Hematopoietic multipotent progenitor cell treated with erythropoietin and hydrocortisone succinate and interleukin-3 and kit ligand, for 6 days (in vitro differentiated cells): ENCODE measurements at regions not wholly inside any gene's neighbourhood (a gene's known extent, or its start where the extent isn't known, plus 50 kb on each side); places are given as distances from the start of the nearest gene placed in this dataset.
"Not testable (repeated sequence)": the region's sequence is repeated elsewhere in the genome, so short reads cannot be mapped to it uniquely, and the experiment has no call there.

ENCODE experiments used
- DNase-seq: peaks from one replicate; pipeline ENCODE4 v3.0.0-alpha.2; 2015

DNA sequence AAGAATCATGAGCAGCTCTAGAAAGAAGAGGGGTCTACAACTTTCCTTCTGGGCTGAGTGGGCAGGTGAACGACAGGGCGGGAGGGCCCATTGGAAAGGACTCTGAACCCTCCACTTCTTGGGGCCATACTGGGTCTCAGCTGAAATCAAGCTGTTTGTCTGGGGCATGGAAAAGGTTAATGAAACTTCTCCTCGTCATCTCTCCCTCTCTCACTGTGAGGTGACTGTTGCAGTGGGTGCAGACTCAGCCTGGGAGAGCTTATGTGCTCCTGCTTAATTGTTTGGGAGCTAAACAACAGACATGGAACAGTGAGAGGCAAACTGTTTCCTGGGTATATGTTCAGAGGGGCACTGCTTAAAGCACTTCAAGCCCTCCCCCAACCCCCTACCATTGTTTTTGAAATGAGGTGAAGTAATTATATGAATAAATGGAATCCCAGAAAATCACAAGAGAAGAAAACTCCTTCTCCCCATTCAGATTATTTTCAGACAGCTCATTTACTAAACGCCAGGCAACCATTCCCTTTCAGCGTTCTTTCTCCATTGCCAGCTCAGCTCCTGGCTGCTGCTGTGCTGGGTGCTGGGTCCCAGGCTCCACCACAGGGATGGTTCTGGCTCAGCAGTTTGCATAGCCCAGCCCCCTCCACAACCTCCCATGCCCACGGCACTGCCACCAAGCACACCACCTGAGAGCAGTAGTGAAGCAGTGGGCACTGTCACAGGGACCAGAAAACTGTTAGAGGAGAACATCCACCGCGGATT lies 444.9 kb upstream of the TBL1XR1 start:
- DNase-seq, result no peak

DNA sequence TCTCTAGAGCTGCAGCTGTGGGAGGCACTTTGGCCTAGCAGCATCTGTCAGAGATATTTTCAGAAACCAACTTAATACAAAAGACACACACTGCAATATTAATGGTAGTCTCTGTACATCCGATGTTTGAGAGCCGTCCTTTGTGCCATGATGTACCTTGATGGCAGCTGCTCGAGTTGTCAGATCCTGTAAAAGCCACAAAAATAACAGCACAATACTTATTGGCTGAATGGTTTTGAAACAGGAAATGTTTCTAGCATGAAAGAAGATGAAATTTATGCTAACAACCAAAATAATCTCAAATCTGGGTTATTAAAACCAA lies 445.5 kb upstream of the TBL1XR1 start:
- no peak for DNase-seq

DNA sequence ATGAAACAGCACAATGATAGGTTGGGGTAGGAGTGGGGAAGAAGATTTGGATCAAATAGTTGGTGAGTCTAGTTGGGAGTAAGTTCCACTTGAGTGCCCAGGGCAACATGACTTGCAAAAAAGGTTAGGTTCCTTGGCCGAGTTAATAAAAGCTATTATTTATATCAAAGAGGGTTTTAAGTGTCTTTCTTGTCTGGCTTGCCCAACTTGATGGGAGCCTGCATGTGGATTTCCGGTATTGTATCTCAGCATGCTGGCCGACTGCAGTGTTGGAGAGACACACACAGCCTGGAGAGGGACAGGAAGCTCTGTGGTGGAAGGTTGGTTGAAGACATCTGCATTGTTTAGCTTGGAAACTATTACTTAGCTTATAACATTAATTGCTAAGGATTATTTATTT lies 449.5 kb upstream of the TBL1XR1 start:
- peak; percentile 64 for DNase-seq

DNA sequence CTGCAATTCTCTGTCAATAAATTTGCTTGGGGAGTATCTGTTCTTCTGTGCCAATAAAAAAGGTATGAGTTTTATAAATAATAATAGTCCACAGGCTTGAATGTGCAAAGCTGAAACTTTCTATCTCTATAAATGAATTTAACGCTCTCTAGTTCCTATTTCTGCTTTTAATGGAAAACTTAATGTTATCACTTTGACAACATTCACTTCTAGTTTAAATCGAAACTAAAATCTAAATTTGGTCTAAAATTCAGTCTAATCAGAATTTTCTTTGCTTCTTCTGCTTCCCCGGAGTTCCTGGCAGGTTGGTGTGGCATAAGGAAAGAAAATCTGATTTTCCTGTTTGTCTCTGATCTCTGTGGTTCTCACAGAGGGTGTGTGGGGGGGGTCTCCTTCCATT lies 450.1 kb upstream of the TBL1XR1 start:
- no peak for DNase-seq

DNA sequence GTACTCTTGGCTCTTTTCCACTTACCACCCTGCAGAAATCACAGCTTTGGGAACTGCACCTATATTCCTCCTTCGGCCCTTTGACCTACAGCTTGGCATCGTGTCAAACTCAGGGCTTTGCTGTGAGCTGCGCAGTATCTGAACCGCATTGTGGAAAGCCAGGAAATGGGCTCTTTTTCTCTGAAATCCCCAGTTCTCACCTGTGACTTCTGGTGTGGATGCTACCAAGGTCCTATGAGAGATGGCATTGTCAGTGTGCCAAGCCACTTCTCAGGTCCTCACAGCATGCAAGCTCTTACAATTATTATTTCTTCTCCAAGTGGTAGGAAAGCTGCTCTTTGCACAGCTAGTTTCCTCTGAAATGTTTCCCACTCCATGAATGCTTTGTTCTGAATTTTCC lies 450.6 kb upstream of the TBL1XR1 start:
- no peak for DNase-seq

DNA sequence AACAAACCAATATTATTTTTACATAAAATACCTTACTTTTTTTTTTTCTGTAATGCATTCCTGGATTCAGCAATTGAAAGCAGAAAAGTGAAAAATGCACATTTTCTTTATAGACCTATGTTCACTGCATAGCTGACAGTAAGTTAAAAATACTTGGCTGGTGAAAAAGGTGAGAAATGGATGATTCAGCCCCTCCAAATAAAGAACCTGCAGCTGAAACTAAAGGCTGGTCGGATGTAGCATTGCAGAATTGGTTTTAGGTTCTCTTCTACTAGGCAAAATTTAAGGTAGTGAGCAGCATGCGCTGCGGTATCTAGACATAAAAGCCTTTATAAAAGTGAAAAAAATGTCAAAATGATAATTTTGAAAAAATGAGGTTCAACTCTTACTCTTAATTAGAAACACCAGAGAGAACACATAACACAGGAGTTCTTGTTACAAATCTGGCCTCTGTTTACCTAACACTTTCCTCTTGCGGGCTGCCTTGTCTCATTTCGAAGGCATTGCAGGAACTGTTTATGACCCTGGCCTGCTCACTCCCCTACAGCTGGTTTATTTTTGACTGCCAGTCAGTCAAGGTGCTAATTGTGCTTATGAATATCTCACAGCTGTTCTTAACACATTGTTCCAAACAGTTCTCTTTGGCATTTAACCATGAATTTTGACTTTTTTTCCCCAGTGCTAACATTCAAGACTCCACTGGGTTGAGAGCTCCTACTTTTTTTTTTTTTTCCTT lies 455.4 kb upstream of the TBL1XR1 start:
- no peak for DNase-seq

DNA sequence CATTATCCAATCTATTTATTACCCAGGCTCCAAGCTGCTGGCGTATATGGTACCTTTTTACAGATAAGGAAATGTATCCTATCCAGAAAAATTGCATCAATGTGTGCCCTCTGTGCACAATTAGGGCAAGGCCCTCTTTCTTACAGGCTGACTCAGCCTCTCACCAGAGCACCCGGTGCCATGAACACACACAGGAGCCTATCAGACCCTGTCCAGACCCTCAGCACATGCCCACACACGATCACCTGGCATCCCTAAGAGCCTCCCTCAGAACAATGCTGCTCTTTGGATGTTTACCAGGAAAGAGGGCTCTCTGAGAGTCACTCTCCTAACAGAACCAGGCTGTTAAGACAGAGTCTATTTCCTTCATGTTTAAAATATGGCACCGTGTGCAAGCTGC lies 460.0 kb upstream of the TBL1XR1 start:
- no peak for DNase-seq

DNA sequence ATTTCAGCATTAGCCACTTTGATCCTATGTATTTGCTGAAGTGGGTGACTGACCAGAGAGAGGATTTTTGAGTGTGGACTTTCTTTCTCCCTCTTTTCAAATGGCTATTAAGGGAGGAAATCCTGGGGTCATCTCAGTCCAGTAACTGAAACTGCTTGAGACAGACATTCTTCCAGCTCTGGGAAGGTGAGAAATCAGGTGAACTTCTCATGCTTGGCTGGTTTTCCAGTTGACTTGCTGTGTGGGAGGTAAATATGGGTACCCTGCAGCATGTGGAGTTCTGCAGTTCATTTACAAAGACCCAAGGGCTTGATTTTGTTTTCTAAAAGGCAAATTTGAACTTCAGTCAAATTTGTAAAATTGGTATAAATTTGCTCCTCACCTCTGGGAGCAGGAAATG lies 461.1 kb upstream of the TBL1XR1 start:
- no peak for DNase-seq

DNA sequence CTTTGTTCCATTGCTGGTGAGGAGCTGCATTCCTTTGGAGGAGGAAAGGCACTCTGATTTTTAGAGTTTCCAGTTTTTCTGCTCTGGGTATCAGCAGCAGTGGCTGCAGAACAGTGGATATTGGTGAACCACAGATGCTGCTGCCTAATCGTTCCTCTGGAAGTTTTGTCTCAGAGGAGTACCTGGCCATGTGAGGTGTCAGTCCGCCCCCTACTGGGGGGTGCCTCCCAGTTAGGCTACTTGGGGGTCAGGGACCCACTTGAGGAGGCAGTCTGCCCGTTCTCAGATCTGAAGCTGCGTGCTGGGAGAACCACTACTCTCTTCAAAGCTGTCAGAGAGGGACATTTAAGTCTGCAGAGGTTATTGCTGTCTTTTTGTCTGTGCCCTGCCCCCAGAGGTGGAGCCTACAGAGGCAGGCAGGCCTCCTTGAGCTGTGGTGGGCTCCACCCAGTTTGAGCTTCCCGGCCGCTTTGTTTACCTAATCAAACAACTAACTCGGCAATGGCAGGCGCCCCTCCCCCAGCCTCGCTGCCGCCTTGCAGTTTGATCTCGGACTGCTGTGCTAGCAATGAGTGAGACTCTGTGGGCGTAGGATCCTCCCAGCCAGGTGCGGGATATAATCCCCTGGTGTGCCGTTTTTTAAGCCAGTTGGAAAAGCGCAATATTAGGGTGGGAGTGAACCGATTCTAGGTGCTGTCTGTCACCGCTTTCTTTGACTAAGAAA lies 467.3 kb upstream of the TBL1XR1 start:
- not testable (repeated sequence) for DNase-seq

DNA sequence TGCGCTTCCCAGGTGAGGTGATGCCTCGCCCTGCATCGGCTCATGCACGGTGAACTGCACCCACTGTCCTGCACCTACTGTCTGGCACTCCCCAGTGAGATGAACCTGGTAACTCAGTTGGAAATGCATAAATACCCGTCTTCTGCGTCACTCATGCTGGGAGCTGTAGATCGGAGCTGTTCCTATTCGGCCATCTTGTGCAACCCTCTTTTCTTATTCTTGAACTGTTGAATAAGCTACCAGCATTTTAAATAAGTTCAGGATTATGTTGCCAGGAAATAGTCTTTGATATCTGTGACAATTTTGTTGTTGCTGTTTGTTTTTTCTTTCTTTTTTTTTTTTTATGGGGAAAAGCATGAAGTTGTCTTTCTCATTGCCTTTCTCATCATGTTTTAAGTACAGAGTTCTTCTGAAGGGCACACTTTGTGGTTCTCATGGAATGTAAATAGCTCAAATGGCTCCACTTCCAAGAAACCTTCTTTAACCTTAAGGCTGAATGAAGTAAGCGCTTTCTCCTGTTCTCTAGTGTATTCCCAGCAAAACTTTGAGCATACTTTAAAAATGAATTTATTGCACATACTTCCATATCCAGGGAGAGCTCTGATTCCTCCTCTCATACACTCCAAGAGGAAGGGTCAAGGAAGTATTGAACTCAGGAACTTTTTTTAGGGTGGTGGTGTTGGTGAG lies 468.0 kb upstream of the TBL1XR1 start:
- DNase-seq, result no peak

DNA sequence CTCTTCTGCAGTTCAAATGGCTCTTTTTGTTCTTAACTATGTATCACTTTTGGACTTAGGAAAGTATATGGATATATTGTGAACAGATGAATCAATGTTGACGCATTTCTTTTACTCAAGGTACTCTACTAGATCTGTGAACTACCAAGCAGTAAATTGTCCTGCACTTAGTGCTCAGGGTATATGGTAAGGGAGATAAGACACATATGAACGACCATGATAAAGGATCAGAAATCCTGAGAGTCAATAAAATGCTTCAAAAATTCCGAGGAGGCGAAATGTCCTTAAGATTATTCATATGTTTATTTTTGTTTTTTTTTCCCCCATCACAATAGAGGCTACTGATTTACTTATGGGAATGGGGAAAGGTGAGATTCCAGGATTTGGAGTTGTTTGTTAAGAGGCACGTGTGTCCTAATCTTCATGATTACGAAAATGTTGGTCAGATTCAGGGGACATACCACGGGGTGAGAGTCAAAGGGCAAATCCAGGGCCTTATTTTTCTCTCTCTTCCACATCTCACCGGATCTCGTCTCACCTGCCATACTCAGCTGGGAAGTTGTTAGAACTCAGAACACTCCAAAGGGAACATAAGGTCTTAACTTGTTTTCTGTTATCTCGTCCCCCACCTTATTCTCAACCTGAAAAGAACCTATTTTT lies 475.1 kb upstream of the TBL1XR1 start:
- peak; percentile 13 for DNase-seq

DNA sequence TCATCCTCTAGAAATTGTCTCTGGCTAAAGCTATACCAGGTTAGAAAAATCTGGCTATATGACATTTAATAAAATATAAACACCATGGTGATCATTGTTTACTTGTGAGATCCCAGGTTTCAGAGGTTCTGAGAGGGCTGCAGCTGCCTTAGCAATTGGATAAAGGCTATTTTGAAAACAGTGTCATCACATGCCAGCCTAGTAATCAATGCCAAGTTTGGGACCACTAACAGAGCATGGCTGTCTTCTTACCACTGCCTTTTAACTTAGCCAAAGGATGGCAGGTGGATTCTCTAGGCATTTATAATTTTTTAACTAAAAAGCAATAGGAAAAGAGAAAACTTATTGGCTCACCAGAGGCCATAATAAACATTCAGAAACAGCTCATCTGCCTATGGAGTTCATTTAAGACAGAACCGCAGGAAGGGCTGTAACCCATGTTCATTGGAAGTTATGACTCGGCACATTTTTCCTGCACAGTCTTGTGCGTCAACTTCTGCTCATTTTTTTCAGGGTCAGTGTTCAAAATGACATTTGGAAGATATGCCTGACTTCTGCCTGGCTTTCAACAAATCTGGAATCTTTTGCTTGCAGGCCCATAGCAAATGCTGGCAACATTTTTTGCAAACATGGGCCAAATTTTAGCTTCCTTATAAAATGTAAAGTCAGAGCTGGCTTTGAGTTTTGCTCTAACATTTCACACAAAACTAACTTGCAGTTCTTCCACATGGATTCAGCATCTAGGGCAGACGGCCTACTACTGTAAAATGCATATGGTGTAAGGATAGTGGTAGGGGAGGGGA lies 476.0 kb upstream of the TBL1XR1 start:
- DNase-seq, result peak; percentile 80

DNA sequence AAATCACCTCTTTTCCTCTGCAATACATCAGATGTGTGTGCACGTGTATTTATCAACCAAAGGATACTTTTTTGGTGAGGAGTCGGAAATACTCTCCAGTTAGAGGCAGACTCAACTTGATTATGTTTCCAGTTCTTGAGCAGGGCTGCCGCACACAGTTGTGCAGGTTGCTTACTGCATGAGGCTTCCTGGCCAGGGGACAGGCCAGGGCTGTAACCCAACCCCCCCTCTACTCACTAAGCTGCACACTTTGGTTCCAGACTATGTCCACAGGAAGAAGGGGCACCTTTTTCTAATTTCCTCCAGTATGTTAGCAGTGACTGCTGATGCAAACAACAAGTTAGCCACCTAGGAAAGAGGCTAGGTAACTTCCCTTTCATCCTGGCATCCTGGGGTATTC lies 476.9 kb upstream of the TBL1XR1 start:
- DNase-seq, result no peak

DNA sequence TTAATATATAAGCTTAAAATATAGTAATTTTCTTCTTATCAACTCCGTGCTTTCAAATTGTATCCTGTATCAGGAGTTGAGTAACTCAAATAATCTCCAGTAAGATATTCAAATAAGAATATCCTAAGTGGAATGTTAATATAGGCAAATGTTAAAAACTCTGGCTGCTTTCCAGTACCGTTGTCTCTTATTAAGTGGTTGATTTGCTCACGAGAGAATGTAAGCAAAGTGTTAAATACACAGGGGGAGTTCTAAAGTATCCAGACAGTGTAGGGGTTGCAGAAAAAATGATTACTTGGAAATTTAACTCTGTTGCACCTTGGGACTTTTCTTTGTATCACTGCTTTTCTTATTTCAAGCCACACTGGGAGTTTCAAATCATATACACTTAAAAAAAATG lies 478.9 kb upstream of the TBL1XR1 start:
- no peak for DNase-seq

DNA sequence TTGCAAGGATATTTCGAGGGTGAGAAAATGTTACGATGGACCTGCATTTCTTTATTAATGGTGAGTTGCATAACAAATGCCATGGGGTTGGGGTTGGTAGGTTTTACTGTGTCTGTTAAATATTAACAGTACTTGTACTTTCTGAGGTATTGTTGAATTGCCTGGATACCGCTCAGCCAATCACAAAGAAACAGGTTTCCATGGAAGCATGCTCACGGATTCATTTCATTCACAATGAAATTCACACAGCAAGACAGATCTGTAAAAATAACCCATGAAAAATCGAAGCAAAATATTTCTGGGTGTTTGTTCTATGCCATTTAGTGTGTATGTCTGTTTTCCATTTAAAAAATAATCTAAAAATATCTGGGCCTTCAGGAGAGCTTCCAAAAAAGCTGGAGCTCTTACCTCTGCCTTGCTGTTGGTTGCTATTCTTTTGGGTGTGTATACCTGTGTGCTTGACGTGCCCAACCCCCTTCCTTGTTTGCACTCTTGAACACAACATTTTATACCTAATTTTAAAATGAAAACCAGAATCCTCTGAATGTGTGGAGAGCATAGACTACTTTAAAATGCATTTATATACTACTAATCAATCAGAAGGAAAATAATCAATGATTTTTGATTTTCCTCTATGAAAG lies 479.8 kb upstream of the TBL1XR1 start:
- no peak for DNase-seq

DNA sequence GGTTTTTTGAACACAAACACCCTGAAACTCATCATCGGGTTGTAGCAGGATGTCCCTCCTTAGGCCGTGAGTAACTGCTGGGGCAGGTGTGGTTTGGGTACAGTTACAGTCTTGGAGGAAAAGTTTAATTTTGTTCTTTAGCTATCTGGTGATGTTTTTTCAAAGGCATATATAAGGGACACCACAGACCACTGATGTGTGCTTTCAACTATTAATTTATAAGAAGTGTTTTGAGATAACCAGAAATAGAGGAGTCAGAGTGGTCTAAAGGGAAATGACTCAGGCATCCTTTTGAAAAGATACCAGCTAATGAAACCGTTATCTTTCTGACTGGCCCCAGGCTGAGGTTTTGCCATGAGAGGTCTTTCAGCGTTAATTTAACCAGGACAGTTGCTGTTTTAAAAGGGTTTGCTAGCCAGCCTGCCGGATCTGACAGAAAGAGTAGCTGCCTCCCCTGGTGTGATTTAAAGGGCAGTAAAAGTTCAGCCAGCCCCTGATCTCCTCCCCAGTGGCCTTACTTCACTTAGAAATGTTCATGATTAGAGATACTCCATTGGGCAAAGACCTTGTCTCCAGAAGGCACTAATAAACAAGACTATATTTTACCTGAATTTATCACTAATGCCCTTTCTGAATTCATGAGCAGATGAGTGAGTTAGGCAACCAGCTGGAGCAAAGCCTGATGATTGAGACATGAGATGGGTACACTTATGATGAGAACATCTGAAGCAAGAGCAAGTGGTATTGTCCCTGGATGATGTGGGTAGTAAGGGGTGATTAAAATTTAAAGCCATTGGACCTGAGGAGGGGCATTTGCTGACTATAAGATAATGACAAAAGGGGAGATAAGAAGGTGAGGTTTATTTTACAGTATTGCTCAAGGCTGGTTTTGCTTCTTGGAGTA lies 482.5 kb upstream of the TBL1XR1 start:
- DNase-seq, result peak; percentile 92

DNA sequence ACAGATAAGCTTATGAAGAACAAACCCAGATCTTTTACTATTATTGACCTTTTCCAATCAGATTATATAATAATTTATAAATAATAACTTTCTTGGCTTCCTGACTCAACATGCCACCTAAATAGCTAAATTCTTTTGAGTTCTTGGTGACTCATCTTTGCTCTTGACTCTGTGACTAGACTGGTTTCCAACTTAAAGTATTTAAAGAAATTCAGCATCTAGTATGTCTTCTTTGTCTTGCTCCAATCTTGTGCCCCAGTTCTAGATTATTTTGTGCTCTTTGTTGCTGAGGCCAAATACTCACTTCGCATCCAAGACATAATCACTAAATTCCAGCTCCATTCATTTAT lies 483.2 kb upstream of the TBL1XR1 start:
- no peak for DNase-seq

DNA sequence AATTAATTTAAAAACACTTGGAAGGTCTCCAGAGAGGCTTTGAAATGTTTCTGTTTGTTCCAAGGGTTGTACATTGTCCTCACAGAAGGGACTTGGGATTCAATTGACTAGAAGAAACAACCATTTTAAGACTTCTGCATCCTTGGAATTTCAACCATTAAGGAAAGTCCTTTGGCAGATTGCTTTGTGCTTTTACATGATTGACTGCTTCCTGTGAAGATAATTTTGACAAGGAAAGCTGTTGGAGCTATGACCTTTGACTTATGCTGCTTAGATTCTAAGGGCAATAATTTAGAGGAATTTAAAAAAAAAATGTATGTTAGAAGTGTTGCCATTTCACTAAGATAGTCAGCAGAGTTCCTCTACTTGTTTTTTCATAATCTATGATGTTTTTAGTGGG lies 483.9 kb upstream of the TBL1XR1 start:
- DNase-seq, result no peak

DNA sequence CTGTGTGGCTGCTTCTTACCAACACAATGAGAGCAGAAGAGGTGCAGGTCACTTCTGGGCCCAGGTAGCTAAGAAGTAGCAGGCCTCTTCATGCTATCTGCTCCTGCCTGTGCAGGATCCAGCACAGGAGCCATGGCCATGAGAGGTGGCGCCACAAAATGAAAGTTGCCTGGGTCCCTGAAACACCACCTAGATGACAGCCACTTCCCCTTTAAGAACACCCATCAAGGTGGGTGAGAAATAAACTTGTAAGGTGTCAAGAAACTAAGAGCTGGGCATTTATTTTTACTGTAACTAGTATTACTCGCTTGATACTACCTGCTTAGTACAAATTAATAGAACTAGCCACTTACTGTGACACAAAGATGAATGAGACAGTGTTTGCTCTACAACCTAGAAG lies 484.6 kb upstream of the TBL1XR1 start:
- no peak for DNase-seq

DNA sequence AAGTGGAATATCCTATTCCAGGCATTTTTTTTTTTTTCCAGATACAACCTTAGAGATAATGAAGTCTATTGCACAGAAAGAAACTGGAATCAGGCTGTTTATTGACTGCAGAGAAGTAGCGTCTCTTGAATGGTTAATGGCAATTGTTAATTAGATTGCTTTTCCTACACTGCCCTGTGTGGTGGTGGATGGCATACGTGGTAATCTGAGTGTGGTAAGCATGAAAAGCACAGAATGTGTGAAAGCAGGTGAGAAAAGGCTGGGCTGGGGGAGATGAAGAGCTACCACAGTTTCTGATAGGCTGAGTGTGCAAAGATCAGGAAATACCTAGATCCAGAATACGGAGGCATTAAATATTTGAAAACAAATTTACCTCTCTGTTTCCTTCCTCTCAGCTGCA lies 486.3 kb upstream of the TBL1XR1 start:
- DNase-seq, result no peak

DNA sequence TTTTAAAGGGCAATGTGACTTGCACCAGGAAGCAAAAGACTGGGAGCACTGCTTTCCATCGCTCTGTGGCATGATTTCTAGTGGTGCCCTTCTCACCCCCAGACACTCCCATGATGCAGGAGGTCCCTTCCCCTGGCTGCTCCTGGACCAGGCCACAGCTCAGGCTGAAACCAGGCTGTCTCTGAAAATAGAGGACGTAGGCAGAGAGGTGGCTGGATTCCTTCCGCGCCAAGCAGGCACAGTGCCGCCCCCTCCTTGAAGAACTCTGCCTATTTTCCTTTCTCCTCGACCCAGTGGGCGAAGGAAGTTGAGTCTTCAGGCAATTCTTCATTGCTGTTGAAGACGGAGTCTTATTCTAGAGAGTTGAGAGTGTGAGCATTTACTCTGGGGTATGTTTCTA lies 489.4 kb upstream of the TBL1XR1 start:
- DNase-seq, result no peak
